ENCODE measurements at regions not wholly inside any gene's neighbourhood (a gene's known extent, or its start where the extent isn't known, plus 50 kb on each side); places are given as distances from the start of the nearest gene placed in this dataset.

DNA sequence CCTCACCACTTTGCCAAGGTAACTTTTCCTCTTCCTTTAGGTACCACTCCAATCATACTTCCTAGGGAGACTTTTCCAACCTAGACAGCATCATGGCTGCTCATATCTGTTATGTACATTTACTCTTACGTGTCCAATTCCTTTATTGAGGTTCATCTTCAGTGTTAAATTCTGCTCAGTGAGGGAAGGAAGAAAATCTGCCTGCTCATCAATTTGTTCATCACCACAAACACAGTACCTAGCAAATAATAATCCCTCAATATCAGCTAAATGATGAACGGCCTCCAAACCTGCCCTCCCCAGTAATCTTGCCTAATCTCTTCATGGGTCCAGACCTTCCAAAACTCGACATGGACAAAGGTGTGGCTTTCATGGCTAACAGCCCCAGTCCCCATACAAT lies 380.8 kb downstream of the KCTD12 start:
- TF ChIP-seq, protein P1, sequence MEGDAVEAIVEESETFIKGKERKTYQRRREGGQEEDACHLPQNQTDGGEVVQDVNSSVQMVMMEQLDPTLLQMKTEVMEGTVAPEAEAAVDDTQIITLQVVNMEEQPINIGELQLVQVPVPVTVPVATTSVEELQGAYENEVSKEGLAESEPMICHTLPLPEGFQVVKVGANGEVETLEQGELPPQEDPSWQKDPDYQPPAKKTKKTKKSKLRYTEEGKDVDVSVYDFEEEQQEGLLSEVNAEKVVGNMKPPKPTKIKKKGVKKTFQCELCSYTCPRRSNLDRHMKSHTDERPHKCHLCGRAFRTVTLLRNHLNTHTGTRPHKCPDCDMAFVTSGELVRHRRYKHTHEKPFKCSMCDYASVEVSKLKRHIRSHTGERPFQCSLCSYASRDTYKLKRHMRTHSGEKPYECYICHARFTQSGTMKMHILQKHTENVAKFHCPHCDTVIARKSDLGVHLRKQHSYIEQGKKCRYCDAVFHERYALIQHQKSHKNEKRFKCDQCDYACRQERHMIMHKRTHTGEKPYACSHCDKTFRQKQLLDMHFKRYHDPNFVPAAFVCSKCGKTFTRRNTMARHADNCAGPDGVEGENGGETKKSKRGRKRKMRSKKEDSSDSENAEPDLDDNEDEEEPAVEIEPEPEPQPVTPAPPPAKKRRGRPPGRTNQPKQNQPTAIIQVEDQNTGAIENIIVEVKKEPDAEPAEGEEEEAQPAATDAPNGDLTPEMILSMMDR (conservative IDR thresholded peaks at IDR 0.05), result no peak
- no peak for TF ChIP-seq EZH2 (IDR thresholded peaks at IDR 0.05; ENCODE audit: low read depth)
